Liver (tissue), 8 donors: ENCODE measurements at regions not wholly inside any gene's neighbourhood (a gene's known extent, or its start where the extent isn't known, plus 50 kb on each side); places are given as distances from the start of the nearest gene placed in this dataset.

Source experiments
- DNase-seq: peaks from one replicate; pipeline ENCODE4 v3.0.0-alpha.2; 2017; ENCODE audit warnings: low spot score
- H3K27ac ChIP-seq, 2 donors: one replicate each; pipeline ENCODE4 v1.7.0; 2013; ENCODE audit warnings: inconsistent platforms in 2 of 2, low read length in 2 of 2, control low read depth in 1 of 2, low read depth in 1 of 2, mild to moderate bottlenecking in 1 of 2
- H3K27me3 ChIP-seq, 4 donors: one replicate each; pipeline versions ENCODE4 v1.6.1 to v1.7.0; 2013; ENCODE audit warnings: low read length in 3 of 4, inconsistent platforms in 1 of 4, mild to moderate bottlenecking in 1 of 4, moderate library complexity in 1 of 4; ENCODE audit not compliant: control insufficient read depth in 4 of 4, insufficient read depth in 4 of 4
- H3K36me3 ChIP-seq, 4 donors: one replicate each; pipeline versions ENCODE4 v1.6.1 to v1.7.0; 2013; ENCODE audit warnings: low read length in 3 of 4, mild to moderate bottlenecking in 3 of 4, low read depth in 1 of 4, moderate library complexity in 1 of 4; ENCODE audit not compliant: control insufficient read depth in 4 of 4, insufficient read depth in 3 of 4
- H3K4me1 ChIP-seq, 4 donors: one replicate each; pipeline versions ENCODE4 v1.6.1 to v1.7.0; 2013; ENCODE audit warnings: low read length in 3 of 4, mild to moderate bottlenecking in 3 of 4, moderate library complexity in 1 of 4; ENCODE audit not compliant: control insufficient read depth in 4 of 4, insufficient read depth in 4 of 4
- H3K4me3 ChIP-seq, 3 donors: one replicate each; pipeline versions ENCODE4 v1.6.1 to v1.7.0; 2013; ENCODE audit warnings: low read length in 3 of 3, control low read depth in 1 of 3, low read depth in 1 of 3, mild to moderate bottlenecking in 1 of 3
- H3K9ac ChIP-seq, 2 donors: one replicate each; pipeline ENCODE4 v1.7.0; 2013; ENCODE audit warnings: low read length in 2 of 2, mild to moderate bottlenecking in 2 of 2, moderate library complexity in 2 of 2, control low read depth in 1 of 2, low read depth in 1 of 2
- H3K9me3 ChIP-seq, 4 donors: one replicate each; pipeline versions ENCODE4 v1.6.1 to v1.7.0; 2013; ENCODE audit warnings: low read length in 3 of 4; ENCODE audit not compliant: control insufficient read depth in 4 of 4
- ATF3 ChIP-seq: IDR thresholded peaks from 2 replicates; pipeline ENCODE4 v1.6.1; 2016; ENCODE audit warnings: antibody characterized with exemption
- CTCF ChIP-seq: fragments of 150-350 bp; IDR thresholded peaks from 2 replicates; pipeline ENCODE4 v1.5.1; 2017; ENCODE audit warnings: improper control_type of control experiment, low read depth, low read length; ENCODE audit not compliant: missing input control
- EGR1 ChIP-seq, 2 donors: IDR thresholded peaks; 2 replicates each; pipeline ENCODE4 v1.6.1; 2016 to 2018; ENCODE audit warnings: antibody characterized with exemption in 2 of 2, low read depth in 2 of 2
- FOXA1 ChIP-seq: IDR thresholded peaks from 2 replicates; pipeline ENCODE4 v1.6.1; 2016; ENCODE audit warnings: antibody characterized with exemption
- FOXA2 ChIP-seq: IDR thresholded peaks from 2 replicates; pipeline ENCODE4 v1.6.1; 2016; ENCODE audit warnings: antibody characterized with exemption
- GABPA ChIP-seq, 2 donors: IDR thresholded peaks in 1 of 2; conservative IDR thresholded peaks in 1 of 2; 2 replicates each; pipeline ENCODE4 v1.6.1; 2016; ENCODE audit warnings: antibody characterized with exemption in 2 of 2, mild to moderate bottlenecking in 1 of 2, moderate library complexity in 1 of 2
- HNF4A ChIP-seq, 2 donors: conservative IDR thresholded peaks; 2 replicates each; pipeline ENCODE4 v1.6.1; 2016; ENCODE audit warnings: antibody characterized with exemption in 2 of 2, mild to moderate bottlenecking in 2 of 2
- HNF4G ChIP-seq: IDR thresholded peaks from 2 replicates; pipeline ENCODE4 v1.6.1; 2016; ENCODE audit warnings: antibody characterized with exemption
- JUND ChIP-seq, 2 donors: IDR thresholded peaks; 2 replicates each; pipeline ENCODE4 v1.6.1; 2016; ENCODE audit warnings: antibody characterized with exemption in 2 of 2
- NR2F2 ChIP-seq: IDR thresholded peaks from 2 replicates; pipeline ENCODE4 v1.6.1; 2016; ENCODE audit warnings: antibody characterized with exemption
- RAD21 ChIP-seq, 2 donors: IDR thresholded peaks; 2 replicates each; pipeline ENCODE4 v1.6.1; 2016; ENCODE audit warnings: antibody characterized with exemption in 2 of 2, mild to moderate bottlenecking in 2 of 2
- REST ChIP-seq: IDR thresholded peaks from 2 replicates; pipeline ENCODE4 v1.6.1; 2016; ENCODE audit warnings: antibody characterized with exemption, mild to moderate bottlenecking
- RXRA ChIP-seq, 2 donors: IDR thresholded peaks; 2 replicates each; pipeline ENCODE4 v1.6.1; 2017 to 2018; ENCODE audit warnings: antibody characterized with exemption in 2 of 2, mild to moderate bottlenecking in 1 of 2
- SP1 ChIP-seq: IDR thresholded peaks from 2 replicates; pipeline ENCODE4 v1.6.1; 2018; ENCODE audit warnings: antibody characterized with exemption, mild to moderate bottlenecking
- YY1 ChIP-seq: IDR thresholded peaks from 2 replicates; pipeline ENCODE4 v1.6.1; 2016; ENCODE audit warnings: antibody characterized with exemption, mild to moderate bottlenecking
- ZBTB33 ChIP-seq: IDR thresholded peaks from 2 replicates; pipeline ENCODE4 v1.6.1; 2016; ENCODE audit warnings: antibody characterized with exemption
- WGBS: extraction: QIAGEN DNeasy Blood & Tissue Kit; methylation state at CpG from one replicate; pipeline ENCODE4 v1.1.7; 2013; 5-methylcytosine and 5-hydroxymethylcytosine counted together
- donor health status: healthy.
- donor health status: healthy.
- donor health status: healthy.
- donor health status: healthy.
- donor health status: healthy.

GRCh38 chr10:45201271-45201670 is 114.1 kb downstream of the OR13A1 start:
- Histone ChIP-seq H3K36me3 (no peaks in the 10 kb centered on the region), H3K27me3 (peaks cover 0 to 6% (median 1%) of the 10 kb centered on the region in 4 donors), H3K27ac (no peak overlapping the region), H3K9ac (no peak overlapping the region), H3K4me3 (no peak overlapping the region), H3K4me1 (no peaks in the 10 kb centered on the region), H3K9me3 (no peaks in the 10 kb centered on the region)
- WGBS: 65% methylated on average over 6 of the region's 6 CpGs
- TF ChIP-seq ATF3 (no peak), RXRA (IDR thresholded peaks at IDR 0.05) (no peak), NR2F2 (no peak), CTCF (no peak), EGR1 (IDR thresholded peaks at IDR 0.05; ENCODE audit: low read depth in 2 of 2) (no peak), HNF4G (no peak), RAD21 (IDR thresholded peaks at IDR 0.05) (no peak)
- no peak for DNase-seq

- H3K4me3 ChIP-seq: no peak overlapping the region
- no peaks in the 10 kb centered on the region for H3K4me1 ChIP-seq
- no peaks in the 10 kb centered on the region for H3K9me3 ChIP-seq
- no peak for TF ChIP-seq SP1
- TF ChIP-seq JUND (IDR thresholded peaks at IDR 0.05): no peak
- TF ChIP-seq RAD21 (IDR thresholded peaks at IDR 0.05): no peak
- TF ChIP-seq FOXA1: no peak
- TF ChIP-seq YY1: no peak
- no peak for TF ChIP-seq RXRA (IDR thresholded peaks at IDR 0.05)
- H3K27me3 ChIP-seq: peaks cover 0 to 6% (median 1%) of the 10 kb centered on the region in 4 donors
- H3K36me3 ChIP-seq: no peaks in the 10 kb centered on the region
- no peak overlapping the region for H3K9ac ChIP-seq
- no peak overlapping the region for H3K27ac ChIP-seq
- no peak for DNase-seq
- 60% methylated on average over 4 of the region's 4 CpGs for WGBS
Observed at GRCh38 chr10:45202242-45202641, 113.2 kb downstream of the OR13A1 start.

- WGBS: 87% methylated on average over 30 of the region's 30 CpGs
- Histone ChIP-seq H3K9ac (no peak overlapping the region), H3K27me3 (peaks cover 0 to 6% (median 1%) of the 10 kb centered on the region in 4 donors), H3K27ac (no peak overlapping the region), H3K36me3 (no peaks in the 10 kb centered on the region), H3K4me1 (no peaks in the 10 kb centered on the region), H3K4me3 (no peak overlapping the region), H3K9me3 (peaks cover 0 to 5% (median 1%) of the 10 kb centered on the region in 4 donors)
- no peak for DNase-seq
- TF ChIP-seq HNF4G (no peak), FOXA1 (no peak), GABPA (IDR thresholded peaks at IDR 0.05 in 1 of 2, conservative IDR thresholded peaks at IDR 0.05 in 1 of 2) (no peak), REST (no peak), FOXA2 (no peak), CTCF (no peak), RXRA (IDR thresholded peaks at IDR 0.05) (no peak), JUND (IDR thresholded peaks at IDR 0.05) (no peak), SP1 (no peak), ATF3 (no peak), RAD21 (IDR thresholded peaks at IDR 0.05) (no peak), ZBTB33 (no peak), HNF4A (conservative IDR thresholded peaks at IDR 0.05) (no peak)
Observed at GRCh38 chr10:45204954-45205775, 110.2 kb downstream of the OR13A1 start.
